Skin epidermis (tissue), 12 donors: ENCODE measurements at regions not wholly inside any gene's neighbourhood (a gene's known extent, or its start where the extent isn't known, plus 50 kb on each side); places are given as distances from the start of the nearest gene placed in this dataset.

ENCODE experiments used
- H3K27ac ChIP-seq, 21 experiments: fragments of 200-600 bp; sonication (generic) in 11 of 21; one replicate each; pipeline ENCODE4 v1.5.0; 2020; ENCODE audit warnings: mild to moderate bottlenecking in 3 of 21, inconsistent platforms in 2 of 21, moderate library complexity in 2 of 21
- H3K4me3 ChIP-seq, 7 experiments: fragments of 200-600 bp; sonication (generic) in 2 of 7; one replicate each; pipeline ENCODE4 v1.5.0; 2020; ENCODE audit warnings: inconsistent platforms in 2 of 7, mild to moderate bottlenecking in 2 of 7, moderate library complexity in 1 of 7

DNA sequence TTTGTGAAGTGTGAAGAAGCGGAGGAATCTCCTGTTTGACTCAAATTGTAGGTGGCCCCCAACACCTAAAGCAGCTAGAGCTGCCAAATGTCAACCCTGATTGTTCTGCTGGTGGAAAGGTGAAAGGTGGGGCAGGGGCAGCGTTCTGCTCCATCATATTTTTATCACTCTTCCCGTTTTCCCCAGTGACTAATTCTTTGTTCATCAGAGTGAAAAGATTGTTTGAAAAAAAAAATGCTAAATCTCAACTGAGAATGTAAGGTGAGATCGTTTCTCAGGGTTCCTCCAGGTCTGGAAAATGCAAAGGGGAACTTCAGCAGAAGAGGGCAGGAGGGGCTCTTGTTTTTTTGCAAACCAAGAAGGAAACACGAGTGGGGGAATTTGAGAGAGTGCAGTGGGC, 137.7 kb downstream of the MN1 start:
- Histone ChIP-seq H3K27ac (no peak overlapping the region), H3K4me3 (no peak overlapping the region)

GRCh38 chr22:27666272-27666997, 135.1 kb downstream of the MN1 start:
- Histone ChIP-seq H3K27ac (no peak overlapping the region), H3K4me3 (no peak overlapping the region)

GRCh38 chr22:27667121-27667843, 134.3 kb downstream of the MN1 start:
- no peak overlapping the region for H3K27ac ChIP-seq
- H3K4me3 ChIP-seq, result no peak overlapping the region

DNA sequence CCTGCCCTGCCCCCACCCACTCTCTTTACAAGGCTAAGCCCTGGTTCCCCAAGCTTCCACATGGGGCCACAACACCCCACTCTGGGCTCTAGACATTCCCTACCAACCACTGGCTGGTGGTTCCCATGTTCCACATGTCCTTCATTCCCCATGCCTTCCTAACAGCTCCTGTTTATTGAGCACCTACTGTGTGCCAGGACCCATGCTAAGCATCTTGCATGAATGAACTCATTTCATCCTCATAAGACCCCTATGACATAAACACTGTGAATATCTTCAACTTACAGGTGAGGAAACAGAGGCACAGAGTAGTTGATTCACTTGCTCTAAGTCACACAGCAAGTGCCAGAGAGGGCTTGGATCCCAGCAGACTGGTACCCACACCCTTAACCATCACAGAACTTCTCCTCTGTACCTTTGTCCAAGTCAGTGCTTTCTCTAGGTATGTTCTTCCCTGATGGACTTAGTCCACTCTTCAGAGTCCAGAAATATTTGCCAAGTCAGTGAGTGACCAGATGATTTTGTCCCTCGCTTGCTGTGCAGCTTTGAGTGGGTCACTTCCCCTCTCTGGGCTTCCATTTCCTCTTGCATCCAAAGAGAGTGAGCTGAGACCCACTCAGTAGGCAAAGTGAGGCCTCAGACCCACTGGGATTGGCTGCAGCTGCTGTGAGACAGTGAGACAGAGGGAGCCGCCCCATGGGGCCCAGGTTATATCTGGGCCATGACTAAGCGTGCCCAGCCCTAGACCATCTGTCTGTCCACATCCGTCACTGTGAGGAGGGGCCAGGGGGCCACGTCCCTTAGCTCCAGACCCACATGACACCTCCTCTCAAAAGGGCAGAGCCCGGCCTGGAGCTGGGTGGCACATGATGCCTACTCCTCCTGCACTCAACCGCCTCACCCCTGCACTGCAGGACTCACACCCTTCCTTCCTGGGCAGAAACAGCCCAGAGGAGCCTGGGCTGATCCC, 132.4 kb downstream of the MN1 start:
- Histone ChIP-seq H3K4me3 (no peak overlapping the region), H3K27ac (no peak overlapping the region)

- Histone ChIP-seq H3K4me3 (no peak overlapping the region), H3K27ac (peak overlapping the region in 1 of 21 experiments; percentile 43)
Measured at GRCh38 chr22:27669798-27670599, 131.6 kb downstream of the MN1 start.

- peak overlapping the region in 1 of 21 experiments; percentile 43 for H3K27ac ChIP-seq
- no peak overlapping the region for H3K4me3 ChIP-seq
Measured at GRCh38 chr22:27670701-27671412, 130.7 kb downstream of the MN1 start.

DNA sequence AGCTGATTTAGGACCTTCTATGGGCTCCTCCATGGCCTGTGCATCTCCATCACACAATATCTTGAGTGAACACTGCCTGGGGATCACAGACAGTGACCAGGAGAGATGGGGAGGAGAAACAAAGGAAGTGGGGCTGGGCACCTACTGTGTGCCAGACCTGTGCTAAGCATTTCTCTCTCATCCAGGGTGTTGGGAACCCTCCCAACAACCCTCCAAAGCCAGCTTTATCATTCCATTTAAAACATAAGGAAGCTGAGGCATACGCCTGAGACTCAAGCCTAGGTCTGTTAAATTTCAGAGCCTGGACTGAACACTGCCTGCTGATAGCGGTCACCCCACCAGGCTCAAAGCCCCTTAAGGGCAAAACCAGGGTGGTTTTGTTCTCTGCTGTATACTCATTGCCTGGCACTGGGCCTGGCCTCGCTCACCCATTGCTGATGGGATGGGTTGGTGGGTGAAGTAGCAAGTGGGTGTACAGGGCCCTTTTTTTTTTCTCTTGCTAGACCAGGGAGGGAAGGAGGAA, 130.1 kb downstream of the MN1 start:
- H3K4me3 ChIP-seq, result no peak overlapping the region
- H3K27ac ChIP-seq, result no peak overlapping the region

DNA sequence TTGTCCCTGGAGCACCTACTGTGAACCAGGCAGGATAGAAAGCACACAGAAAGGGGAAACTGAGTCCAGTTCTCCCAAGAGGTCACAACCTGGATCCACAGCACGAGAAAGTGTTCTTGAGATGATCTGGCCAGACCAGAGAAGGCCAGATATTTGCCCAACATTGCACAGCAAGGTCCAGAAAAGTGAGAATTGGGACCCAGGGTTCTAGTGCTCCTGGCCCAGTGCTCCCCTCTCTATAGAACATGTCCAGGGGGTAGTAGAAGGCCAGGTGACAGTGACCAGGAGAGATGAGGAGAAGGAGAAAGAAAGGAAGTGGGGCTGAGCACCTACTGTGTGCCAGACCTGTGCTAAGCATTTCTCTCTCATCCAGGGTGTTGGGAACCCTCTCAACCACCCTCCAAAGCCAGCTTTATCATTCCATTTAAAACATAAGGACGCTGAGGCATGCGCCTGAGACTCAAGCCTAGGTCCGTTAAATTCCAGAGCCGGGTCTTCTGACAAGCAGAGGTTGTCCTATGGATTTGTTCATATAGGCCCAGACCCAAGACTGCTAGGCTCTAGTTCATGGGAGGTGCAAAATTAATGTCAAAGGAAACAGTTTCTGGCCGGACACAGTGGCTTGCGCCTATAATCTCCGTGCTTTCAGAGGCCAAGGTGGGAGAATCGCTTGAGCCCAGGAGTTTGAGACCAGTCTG, 128.7 kb downstream of the MN1 start:
- Histone ChIP-seq H3K27ac (no peak overlapping the region), H3K4me3 (no peak overlapping the region)

DNA sequence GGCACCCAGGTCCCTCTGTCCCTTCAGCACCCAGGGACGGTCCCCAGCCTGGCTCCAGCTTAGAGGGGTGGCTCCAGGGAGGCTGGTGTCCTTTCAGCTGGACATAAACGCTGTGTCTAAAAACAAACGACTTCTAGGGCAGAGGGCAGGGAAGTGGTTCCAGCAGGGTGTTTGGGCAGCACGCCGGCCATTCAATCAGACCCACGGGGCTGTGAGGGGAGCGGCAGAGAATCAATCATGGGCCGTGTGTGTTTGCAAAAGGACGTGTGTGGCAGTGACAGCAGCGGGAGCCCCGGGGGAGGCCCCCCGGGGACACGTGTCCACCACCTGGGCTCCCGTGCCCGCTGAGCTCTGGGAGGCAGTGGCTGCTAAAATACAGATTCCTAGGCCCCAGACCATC, 127.7 kb downstream of the MN1 start:
- Histone ChIP-seq H3K4me3 (no peak overlapping the region), H3K27ac (no peak overlapping the region)

DNA sequence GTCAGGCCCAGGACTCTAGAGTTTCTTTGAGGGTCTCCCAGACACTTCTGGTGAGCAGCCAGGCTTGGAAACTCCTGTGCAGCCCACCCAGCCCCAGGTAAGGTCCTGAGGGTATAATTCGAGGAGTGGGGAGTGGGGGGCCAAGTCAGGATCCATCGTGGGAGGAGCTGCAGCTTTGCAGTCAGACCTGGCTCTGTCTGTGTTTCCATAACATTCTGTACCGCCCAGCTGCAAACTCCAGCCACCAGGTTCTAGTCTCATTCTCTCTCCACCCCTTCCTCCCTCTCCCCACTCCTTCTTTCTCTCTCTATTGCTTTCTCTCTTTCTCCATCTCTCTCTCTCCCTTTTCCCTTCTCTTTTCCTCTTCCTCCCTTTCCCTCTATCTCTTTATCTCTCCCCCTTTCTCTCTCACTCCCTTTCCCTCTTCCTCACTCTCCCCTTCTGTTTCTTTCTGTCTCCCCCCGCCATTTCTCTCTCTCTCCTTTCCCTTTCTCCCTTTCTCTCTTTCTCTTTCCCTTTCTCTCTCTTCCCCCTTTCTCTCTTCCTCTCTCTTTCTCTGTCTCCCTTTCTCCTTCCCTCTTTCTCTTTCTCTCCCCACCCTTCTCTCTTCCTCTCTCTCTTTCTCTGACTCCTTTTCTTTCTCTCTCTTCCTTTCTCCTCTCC, 127.2 kb downstream of the MN1 start:
- H3K27ac ChIP-seq, result no peak overlapping the region
- H3K4me3 ChIP-seq, result no peak overlapping the region

DNA sequence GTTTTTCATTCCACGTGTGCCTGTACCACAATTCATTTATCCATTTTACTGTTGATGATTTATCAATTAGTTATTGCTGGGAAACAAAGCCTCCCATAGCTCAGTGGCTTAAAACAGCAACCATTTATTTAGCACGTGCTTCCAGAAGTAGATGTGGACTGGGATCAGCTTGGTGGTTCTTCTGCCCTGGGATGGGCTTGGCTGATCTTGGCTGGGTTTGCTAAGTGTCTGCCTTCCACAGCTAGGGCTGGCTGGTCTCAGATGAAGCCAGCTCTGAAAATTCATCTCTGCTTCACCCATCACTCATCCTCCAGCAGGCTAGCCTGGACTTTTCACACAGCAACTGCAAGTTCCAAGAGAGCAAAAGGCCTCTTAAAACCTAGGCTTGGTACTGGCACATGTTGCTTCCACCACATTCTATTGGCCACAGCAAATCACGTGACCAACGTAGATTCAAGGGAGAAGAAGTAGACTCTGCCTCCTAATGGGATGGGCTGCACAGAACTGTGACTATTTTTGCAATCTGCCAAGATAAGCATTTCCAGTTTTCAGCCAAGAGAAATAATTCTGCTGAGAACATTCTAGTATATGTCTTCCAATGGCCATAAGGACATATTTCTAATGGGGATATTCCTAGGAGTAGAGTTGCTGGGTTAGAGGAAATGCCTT, 124.9 kb downstream of the MN1 start:
- Histone ChIP-seq H3K27ac (no peak overlapping the region), H3K4me3 (no peak overlapping the region)

GRCh38 chr22:27677905-27678458, 123.6 kb downstream of the MN1 start:
- H3K27ac ChIP-seq, result no peak overlapping the region
- H3K4me3 ChIP-seq, result no peak overlapping the region

DNA sequence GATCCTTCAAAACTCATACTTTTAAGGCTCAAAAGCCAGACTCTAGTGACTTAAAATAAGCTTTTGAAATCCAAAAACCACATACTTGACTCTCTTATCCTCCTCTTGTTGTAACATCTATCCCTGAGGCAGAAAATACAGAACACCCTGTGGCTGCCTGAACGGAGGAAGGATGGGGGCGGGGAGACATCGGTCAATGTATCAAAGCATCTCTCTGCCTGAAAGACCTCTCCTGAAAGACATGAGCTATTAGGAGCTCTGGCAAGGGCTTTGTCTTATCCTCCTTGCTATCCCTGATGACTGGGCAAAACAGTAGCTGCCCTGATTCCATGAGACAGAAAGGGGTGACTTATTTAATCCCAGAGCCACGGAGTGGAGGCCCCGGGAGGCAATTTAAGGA, 122.4 kb downstream of the MN1 start:
- Histone ChIP-seq H3K27ac (no peak overlapping the region), H3K4me3 (no peak overlapping the region)

- Histone ChIP-seq H3K27ac (no peak overlapping the region), H3K4me3 (no peak overlapping the region)
Measured at GRCh38 chr22:27679693-27680488, 121.7 kb downstream of the MN1 start.

DNA sequence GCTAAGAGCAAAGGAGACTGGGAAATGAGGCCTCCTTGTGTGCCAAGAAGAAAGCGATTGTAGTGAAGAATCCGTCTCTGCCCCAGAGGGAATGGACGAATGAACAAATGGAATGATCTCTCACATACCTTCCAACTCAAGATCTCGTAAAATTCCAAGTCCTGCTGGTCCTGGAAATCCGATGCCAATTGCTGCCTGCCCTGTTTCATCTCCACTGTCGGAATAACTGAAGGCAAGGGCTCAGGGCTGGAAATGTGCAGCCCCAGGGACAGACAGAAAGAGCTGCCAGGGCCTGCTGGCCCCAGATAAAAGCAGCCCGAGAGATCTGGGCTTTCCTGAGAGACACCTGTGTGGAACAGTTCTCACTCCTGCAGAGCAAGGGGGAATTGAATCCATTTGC, 120.9 kb downstream of the MN1 start:
- Histone ChIP-seq H3K27ac (no peak overlapping the region), H3K4me3 (no peak overlapping the region)

- H3K4me3 ChIP-seq, result no peak overlapping the region
- H3K27ac ChIP-seq, result no peak overlapping the region
Measured at GRCh38 chr22:27681037-27681436, 120.5 kb downstream of the MN1 start.
